OCI-LY1 (cell line): ENCODE measurements at regions not wholly inside any gene's neighbourhood (a gene's known extent, or its start where the extent isn't known, plus 50 kb on each side); places are given as distances from the start of the nearest gene placed in this dataset.

Experiments used
- EZH2 ChIP-seq: fragments of 200-600 bp; sonication (generic), shearing (Covaris generic); IDR thresholded peaks from 2 replicates; pipeline ENCODE4 v1.8.0; 2017; ENCODE audit warnings: borderline replicate concordance, mixed run types, mild to moderate bottlenecking, antibody characterized with exemption, low read length, moderate library complexity, mixed read lengths
- TF ChIP-seq, protein P1 (sequence below): fragments of 200-600 bp; sonication (generic), shearing (Covaris generic); IDR thresholded peaks from 2 replicates; pipeline ENCODE4 v1.5.1; 2017; ENCODE audit warnings: mild to moderate bottlenecking, antibody characterized with exemption, low read length, moderate library complexity, mixed read lengths

DNA sequence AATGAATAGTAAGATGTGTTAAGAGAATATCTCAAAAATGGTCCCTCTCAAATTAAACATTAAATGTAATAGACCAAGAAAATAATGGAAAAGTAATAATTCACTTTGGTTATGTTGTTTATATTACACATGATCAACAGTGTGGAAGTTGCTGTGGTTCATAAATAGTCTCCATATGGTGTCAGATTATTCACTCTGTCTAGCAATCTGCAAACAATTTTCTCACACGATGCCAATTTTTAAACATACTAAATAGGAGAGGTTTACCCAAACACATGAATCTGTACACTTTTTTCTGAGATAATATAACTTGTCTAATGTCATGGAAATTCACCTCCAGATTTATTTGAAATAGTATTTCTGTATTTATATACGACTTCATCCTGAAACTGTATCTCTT lies 217.4 kb upstream of the FBXL7 start:
- TF ChIP-seq, protein P1, sequence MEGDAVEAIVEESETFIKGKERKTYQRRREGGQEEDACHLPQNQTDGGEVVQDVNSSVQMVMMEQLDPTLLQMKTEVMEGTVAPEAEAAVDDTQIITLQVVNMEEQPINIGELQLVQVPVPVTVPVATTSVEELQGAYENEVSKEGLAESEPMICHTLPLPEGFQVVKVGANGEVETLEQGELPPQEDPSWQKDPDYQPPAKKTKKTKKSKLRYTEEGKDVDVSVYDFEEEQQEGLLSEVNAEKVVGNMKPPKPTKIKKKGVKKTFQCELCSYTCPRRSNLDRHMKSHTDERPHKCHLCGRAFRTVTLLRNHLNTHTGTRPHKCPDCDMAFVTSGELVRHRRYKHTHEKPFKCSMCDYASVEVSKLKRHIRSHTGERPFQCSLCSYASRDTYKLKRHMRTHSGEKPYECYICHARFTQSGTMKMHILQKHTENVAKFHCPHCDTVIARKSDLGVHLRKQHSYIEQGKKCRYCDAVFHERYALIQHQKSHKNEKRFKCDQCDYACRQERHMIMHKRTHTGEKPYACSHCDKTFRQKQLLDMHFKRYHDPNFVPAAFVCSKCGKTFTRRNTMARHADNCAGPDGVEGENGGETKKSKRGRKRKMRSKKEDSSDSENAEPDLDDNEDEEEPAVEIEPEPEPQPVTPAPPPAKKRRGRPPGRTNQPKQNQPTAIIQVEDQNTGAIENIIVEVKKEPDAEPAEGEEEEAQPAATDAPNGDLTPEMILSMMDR, result no peak
- no peak for TF ChIP-seq EZH2
